ENCODE measurements at regions not wholly inside any gene's neighbourhood (a gene's known extent, or its start where the extent isn't known, plus 50 kb on each side); places are given as distances from the start of the nearest gene placed in this dataset.

GRCh38 chr2:8432706-8433336 lies 249.0 kb upstream of the ID2 start:
- H2BK5ac ChIP-seq (ENCODE audit: low read depth, low read length, poor library complexity) = no peak overlapping the region

GRCh38 chr2:8433390-8433789 lies 248.5 kb upstream of the ID2 start:
- H3K9me3 ChIP-seq (ENCODE audit: insufficient read depth, low read depth, low read length) = peaks cover 5% of the 10 kb centered on the region
- H4K91ac ChIP-seq (ENCODE audit: low read depth, low read length) = no peak overlapping the region
- DNase-seq = no peak
- H3K79me1 ChIP-seq (ENCODE audit: low read length) = no peaks in the 10 kb centered on the region
- H3K18ac ChIP-seq (ENCODE audit: low read length) = no peak overlapping the region
- no CpG with 5 or more reads among the region's 3 CpGs for WGBS (ENCODE audit: extremely low coverage, insufficient coverage, insufficient read length)
- no peaks in the 10 kb centered on the region for H3K79me2 ChIP-seq (ENCODE audit: control insufficient read depth, insufficient read depth, low read length, poor library complexity)
- no peak overlapping the region for H2AFZ ChIP-seq (ENCODE audit: insufficient read depth, low read length, poor library complexity)
- no peak overlapping the region for H3K14ac ChIP-seq (ENCODE audit: low read length)
- no peak overlapping the region for H3K9ac ChIP-seq (ENCODE audit: low read length)
- no peaks in the 10 kb centered on the region for H3K36me3 ChIP-seq (ENCODE audit: control insufficient read depth in 1 of 2, insufficient read depth in 2 of 2, low read length in 2 of 2)
- H4K12ac ChIP-seq (ENCODE audit: low read depth, low read length) = no peak overlapping the region
- H3K27ac ChIP-seq (ENCODE audit: low read depth, low read length) = no peak overlapping the region
- no peak overlapping the region for H2AK5ac ChIP-seq (ENCODE audit: low read length)
- H3K4me3 ChIP-seq (ENCODE audit: low read depth, low read length) = no peak overlapping the region
- H3K4ac ChIP-seq (ENCODE audit: low read depth, low read length) = no peak overlapping the region
- no peak overlapping the region for H2BK12ac ChIP-seq (ENCODE audit: low read length)
- H2BK5ac ChIP-seq (ENCODE audit: low read depth, low read length, poor library complexity) = no peak overlapping the region
- no peak overlapping the region for H4K8ac ChIP-seq (ENCODE audit: low read depth, low read length)
- no peaks in the 10 kb centered on the region for H3K27me3 ChIP-seq (ENCODE audit: insufficient read depth, low read length)
- H2BK120ac ChIP-seq (ENCODE audit: insufficient read depth, low read length, poor library complexity) = no peak overlapping the region
- no peak overlapping the region for H3K4me2 ChIP-seq (ENCODE audit: low read length)
- H3K23ac ChIP-seq (ENCODE audit: low read length) = no peak overlapping the region
- H3K4me1 ChIP-seq (ENCODE audit: control insufficient read depth in 1 of 2, insufficient read depth in 2 of 2, low read length in 2 of 2) = no peaks in the 10 kb centered on the region

More at GRCh38 chr2:8432706-8433336, 249.0 kb upstream of the ID2 start:
- Histone ChIP-seq H3K14ac (ENCODE audit: low read length) (no peak overlapping the region), H4K8ac (ENCODE audit: low read depth, low read length) (no peak overlapping the region), H3K4me1 (ENCODE audit: control insufficient read depth in 1 of 2, insufficient read depth in 2 of 2, low read length in 2 of 2) (no peaks in the 10 kb centered on the region), H3K79me1 (ENCODE audit: low read length) (no peaks in the 10 kb centered on the region), H3K9ac (ENCODE audit: low read length) (no peak overlapping the region), H4K12ac (ENCODE audit: low read depth, low read length) (no peak overlapping the region), H2BK12ac (ENCODE audit: low read length) (no peak overlapping the region), H3K4ac (ENCODE audit: low read depth, low read length) (no peak overlapping the region), H2BK120ac (ENCODE audit: insufficient read depth, low read length, poor library complexity) (no peak overlapping the region), H2AK5ac (ENCODE audit: low read length) (no peak overlapping the region), H3K79me2 (ENCODE audit: control insufficient read depth, insufficient read depth, low read length, poor library complexity) (no peaks in the 10 kb centered on the region), H3K23ac (ENCODE audit: low read length) (no peak overlapping the region), H2AFZ (ENCODE audit: insufficient read depth, low read length, poor library complexity) (no peak overlapping the region), H3K4me3 (ENCODE audit: low read depth, low read length) (no peak overlapping the region), H4K91ac (ENCODE audit: low read depth, low read length) (no peak overlapping the region), H3K9me3 (ENCODE audit: insufficient read depth, low read depth, low read length) (peaks cover 4% of the 10 kb centered on the region), H3K27me3 (ENCODE audit: insufficient read depth, low read length) (no peaks in the 10 kb centered on the region), H3K4me2 (ENCODE audit: low read length) (no peak overlapping the region), H3K18ac (ENCODE audit: low read length) (no peak overlapping the region), H3K27ac (ENCODE audit: low read depth, low read length) (no peak overlapping the region), H3K36me3 (ENCODE audit: control insufficient read depth in 1 of 2, insufficient read depth in 2 of 2, low read length in 2 of 2) (no peaks in the 10 kb centered on the region)
- no peak for DNase-seq
- WGBS (ENCODE audit: extremely low coverage, insufficient coverage, insufficient read length) = no CpG with 5 or more reads among the region's 9 CpGs

GRCh38 chr2:8435608-8436007 lies 246.2 kb upstream of the ID2 start:
- H4K12ac ChIP-seq (ENCODE audit: low read depth, low read length) = no peak overlapping the region
- no peaks in the 10 kb centered on the region for H3K79me2 ChIP-seq (ENCODE audit: control insufficient read depth, insufficient read depth, low read length, poor library complexity)
- WGBS (ENCODE audit: extremely low coverage, insufficient coverage, insufficient read length) = no CpG with 5 or more reads among the region's 4 CpGs
- H3K4me3 ChIP-seq (ENCODE audit: low read depth, low read length) = no peak overlapping the region
- no peak overlapping the region for H3K23ac ChIP-seq (ENCODE audit: low read length)
- no peak overlapping the region for H4K91ac ChIP-seq (ENCODE audit: low read depth, low read length)
- no peak overlapping the region for H2BK12ac ChIP-seq (ENCODE audit: low read length)
- H3K14ac ChIP-seq (ENCODE audit: low read length) = no peak overlapping the region
- H3K27me3 ChIP-seq (ENCODE audit: insufficient read depth, low read length) = no peaks in the 10 kb centered on the region
- no peak overlapping the region for H3K4me2 ChIP-seq (ENCODE audit: low read length)
- H2BK5ac ChIP-seq (ENCODE audit: low read depth, low read length, poor library complexity) = no peak overlapping the region
- no peak overlapping the region for H2BK120ac ChIP-seq (ENCODE audit: insufficient read depth, low read length, poor library complexity)
- no peak overlapping the region for H2AFZ ChIP-seq (ENCODE audit: insufficient read depth, low read length, poor library complexity)
- DNase-seq = no peak
- H3K4ac ChIP-seq (ENCODE audit: low read depth, low read length) = no peak overlapping the region
- H4K8ac ChIP-seq (ENCODE audit: low read depth, low read length) = no peak overlapping the region
- no peak overlapping the region for H3K27ac ChIP-seq (ENCODE audit: low read depth, low read length)
- no peak overlapping the region for H2AK5ac ChIP-seq (ENCODE audit: low read length)
- peaks cover 4 to 7% of the 10 kb centered on the region in 2 experiments for H3K4me1 ChIP-seq (ENCODE audit: control insufficient read depth in 1 of 2, insufficient read depth in 2 of 2, low read length in 2 of 2)
- no peak overlapping the region for H3K18ac ChIP-seq (ENCODE audit: low read length)
- H3K36me3 ChIP-seq (ENCODE audit: control insufficient read depth in 1 of 2, insufficient read depth in 2 of 2, low read length in 2 of 2) = no peaks in the 10 kb centered on the region
- H3K79me1 ChIP-seq (ENCODE audit: low read length) = peaks cover 2% of the 10 kb centered on the region
- H3K9me3 ChIP-seq (ENCODE audit: insufficient read depth, low read depth, low read length) = peaks cover 5% of the 10 kb centered on the region
- H3K9ac ChIP-seq (ENCODE audit: low read length) = no peak overlapping the region

GRCh38 chr2:8436585-8436984 lies 245.3 kb upstream of the ID2 start:
- Histone ChIP-seq H2BK5ac (ENCODE audit: low read depth, low read length, poor library complexity) (no peak overlapping the region), H3K23ac (ENCODE audit: low read length) (no peak overlapping the region), H3K14ac (ENCODE audit: low read length) (no peak overlapping the region), H2BK120ac (ENCODE audit: insufficient read depth, low read length, poor library complexity) (no peak overlapping the region), H2AK5ac (ENCODE audit: low read length) (no peak overlapping the region), H3K27ac (ENCODE audit: low read depth, low read length) (no peak overlapping the region), H3K9me3 (ENCODE audit: insufficient read depth, low read depth, low read length) (peaks cover 4% of the 10 kb centered on the region), H3K36me3 (ENCODE audit: control insufficient read depth in 1 of 2, insufficient read depth in 2 of 2, low read length in 2 of 2) (no peaks in the 10 kb centered on the region), H3K18ac (ENCODE audit: low read length) (no peak overlapping the region), H3K4me2 (ENCODE audit: low read length) (no peak overlapping the region), H2BK12ac (ENCODE audit: low read length) (no peak overlapping the region), H3K27me3 (ENCODE audit: insufficient read depth, low read length) (no peaks in the 10 kb centered on the region), H3K4me3 (ENCODE audit: low read depth, low read length) (no peak overlapping the region), H4K12ac (ENCODE audit: low read depth, low read length) (no peak overlapping the region), H3K9ac (ENCODE audit: low read length) (no peak overlapping the region), H3K4ac (ENCODE audit: low read depth, low read length) (no peak overlapping the region), H4K8ac (ENCODE audit: low read depth, low read length) (no peak overlapping the region), H2AFZ (ENCODE audit: insufficient read depth, low read length, poor library complexity) (no peak overlapping the region), H3K79me1 (ENCODE audit: low read length) (peaks cover 2% of the 10 kb centered on the region), H4K91ac (ENCODE audit: low read depth, low read length) (no peak overlapping the region), H3K4me1 (ENCODE audit: control insufficient read depth in 1 of 2, insufficient read depth in 2 of 2, low read length in 2 of 2) (peaks cover 4 to 7% of the 10 kb centered on the region in 2 experiments), H3K79me2 (ENCODE audit: control insufficient read depth, insufficient read depth, low read length, poor library complexity) (no peaks in the 10 kb centered on the region)
- no peak for DNase-seq
- WGBS (ENCODE audit: extremely low coverage, insufficient coverage, insufficient read length) = no CpG with 5 or more reads among the region's 3 CpGs

Data from trophoblast cell (in vitro differentiated cells and primary cell).